ENCODE measurements at regions not wholly inside any gene's neighbourhood (a gene's known extent, or its start where the extent isn't known, plus 50 kb on each side); places are given as distances from the start of the nearest gene placed in this dataset.
"Not testable (repeated sequence)": the region's sequence is repeated elsewhere in the genome, so short reads cannot be mapped to it uniquely, and the experiment has no call there.

GRCh38 chr9:109597496-109597895, 99.4 kb upstream of the PTPN3 start:
- DNase-seq (ENCODE audit: low read depth), result no peak

- no peak for DNase-seq (ENCODE audit: low read depth)
These were observed 101.0 kb upstream of the PTPN3 start for GRCh38 chr9:109599131-109599530.

- DNase-seq (ENCODE audit: low read depth), result no peak
These were observed 101.6 kb upstream of the PTPN3 start for GRCh38 chr9:109599711-109600110.

- peak; percentile 99 for DNase-seq (ENCODE audit: low read depth)
These were observed 102.0 kb upstream of the PTPN3 start for GRCh38 chr9:109600142-109600541.

- no peak for DNase-seq (ENCODE audit: low read depth)
These were observed 103.1 kb upstream of the PTPN3 start for GRCh38 chr9:109601181-109601580.

GRCh38 chr9:109602987-109603386, 104.9 kb upstream of the PTPN3 start:
- DNase-seq (ENCODE audit: low read depth), result peak; percentile 34

- DNase-seq (ENCODE audit: low read depth), result no peak
These were observed 106.0 kb upstream of the PTPN3 start for GRCh38 chr9:109604131-109604530.

GRCh38 chr9:109604781-109605180, 106.7 kb upstream of the PTPN3 start:
- peak; percentile 11 for DNase-seq (ENCODE audit: low read depth)

- no peak for DNase-seq (ENCODE audit: low read depth)
These were observed 111.0 kb upstream of the PTPN3 start for GRCh38 chr9:109609060-109609459.

GRCh38 chr9:109616571-109617120, 118.5 kb upstream of the PTPN3 start:
- DNase-seq (ENCODE audit: low read depth), result no peak

- DNase-seq (ENCODE audit: low read depth), result no peak
These were observed 121.2 kb upstream of the PTPN3 start for GRCh38 chr9:109619310-109619709.

GRCh38 chr9:109624143-109624542, 126.0 kb upstream of the PTPN3 start:
- no peak for DNase-seq (ENCODE audit: low read depth)

GRCh38 chr9:109624896-109625295, 126.8 kb upstream of the PTPN3 start:
- no peak for DNase-seq (ENCODE audit: low read depth)

GRCh38 chr9:109627042-109627441, 128.9 kb upstream of the PTPN3 start:
- DNase-seq (ENCODE audit: low read depth), result no peak

GRCh38 chr9:109629615-109630014, 131.5 kb upstream of the PTPN3 start:
- no peak for DNase-seq (ENCODE audit: low read depth)

- DNase-seq (ENCODE audit: low read depth), result no peak
These were observed 134.7 kb upstream of the PTPN3 start for GRCh38 chr9:109632817-109633216.

GRCh38 chr9:109639674-109640579, 140.1 kb upstream of the PALM2AKAP2 start:
- DNase-seq (ENCODE audit: low read depth), result peak; percentile 79

- DNase-seq (ENCODE audit: low read depth), result peak; percentile 76
These were observed 139.2 kb upstream of the PALM2AKAP2 start for GRCh38 chr9:109640580-109641371.

GRCh38 chr9:109641372-109641659, 138.7 kb upstream of the PALM2AKAP2 start:
- DNase-seq (ENCODE audit: low read depth), result no peak

- peak; percentile 70 for DNase-seq (ENCODE audit: low read depth)
These were observed 127.9 kb upstream of the PALM2AKAP2 start for GRCh38 chr9:109652112-109652511.

GRCh38 chr9:109652971-109653370, 127.0 kb upstream of the PALM2AKAP2 start:
- peak; percentile 72 for DNase-seq (ENCODE audit: low read depth)

- peak; percentile 37 for DNase-seq (ENCODE audit: low read depth)
These were observed 126.5 kb upstream of the PALM2AKAP2 start for GRCh38 chr9:109653470-109653869.

- DNase-seq (ENCODE audit: low read depth), result not testable (repeated sequence)
These were observed 116.0 kb upstream of the PALM2AKAP2 start for GRCh38 chr9:109663978-109664377.
